Brain microvascular endothelial cell (primary cell): ENCODE measurements at regions not wholly inside any gene's neighbourhood (a gene's known extent, or its start where the extent isn't known, plus 50 kb on each side); places are given as distances from the start of the nearest gene placed in this dataset.
A peak's percentile ranks its signal among the peaks of the same experiment; 100 is the strongest.

ENCODE experiments used
- DNase-seq: peaks from one replicate; pipeline ENCODE4 v3.0.0-alpha.2; 2020
- H3K27ac ChIP-seq: fragments of 250-450 bp; sonication (Bioruptor Pico); 2 replicates; pipeline ENCODE4 v1.5.1; 2020; ENCODE audit warnings: mild to moderate bottlenecking, moderate library complexity
- H3K27me3 ChIP-seq: fragments of 250-450 bp; sonication (Bioruptor Pico); replicated peaks from 2 replicates; pipeline ENCODE4 v1.5.1; 2020; ENCODE audit warnings: mild to moderate bottlenecking
- H3K36me3 ChIP-seq: fragments of 250-450 bp; sonication (Bioruptor Pico); replicated peaks from 2 replicates; pipeline ENCODE4 v1.5.1; 2020; ENCODE audit warnings: mild to moderate bottlenecking
- H3K4me3 ChIP-seq: 2 replicates; pipeline ENCODE4 v1.5.1; 2011; ENCODE audit warnings: low read depth, mild to moderate bottlenecking, control low read depth, low read length, moderate library complexity
- CTCF ChIP-seq: IDR thresholded peaks from 2 replicates; pipeline ENCODE4 v1.5.1; 2011; ENCODE audit warnings: low read depth, mild to moderate bottlenecking, moderate library complexity, low read length, control low read depth, inconsistent platforms; ENCODE audit errors: missing control alignments
- in situ Hi-C: cut with HindIII; loops from 2 replicates; pipeline ENCODE4 v1.10.0; 2017; ENCODE audit warnings: low sequenced_read_pairs, low pct_ligation_motif_present

GRCh38 chr13:50071379-50071778 lies 56.1 kb downstream of the KCNRG start:
- no peak for DNase-seq
- Histone ChIP-seq H3K36me3 (no peaks in the 10 kb centered on the region), H3K27me3 (no peaks in the 10 kb centered on the region), H3K27ac (no peak overlapping the region), H3K4me3 (no peak overlapping the region)
- in situ Hi-C loops, result no loop called here
- no peak for TF ChIP-seq CTCF

- Histone ChIP-seq H3K27me3 (no peaks in the 10 kb centered on the region), H3K27ac (no peak overlapping the region), H3K36me3 (no peaks in the 10 kb centered on the region), H3K4me3 (no peak overlapping the region)
- no peak for DNase-seq
- TF ChIP-seq CTCF, result no peak
- in situ Hi-C loops, result no loop called here
Observed at GRCh38 chr13:50072676-50073075, 57.4 kb downstream of the KCNRG start.

- H3K4me3 ChIP-seq, result no peak overlapping the region
- in situ Hi-C loops, result no loop called here
- H3K27me3 ChIP-seq, result no peaks in the 10 kb centered on the region
- no peak for DNase-seq
- H3K36me3 ChIP-seq, result no peaks in the 10 kb centered on the region
- no peak for TF ChIP-seq CTCF
- no peak overlapping the region for H3K27ac ChIP-seq
Observed at GRCh38 chr13:50073340-50073739, 58.1 kb downstream of the KCNRG start.

GRCh38 chr13:50074843-50075242 lies 59.6 kb downstream of the KCNRG start:
- H3K27ac ChIP-seq, result no peak overlapping the region
- H3K36me3 ChIP-seq, result no peaks in the 10 kb centered on the region
- no peak for DNase-seq
- H3K27me3 ChIP-seq, result no peaks in the 10 kb centered on the region
- no peak overlapping the region for H3K4me3 ChIP-seq
- no peak for TF ChIP-seq CTCF
- in situ Hi-C loops, result no loop called here

GRCh38 chr13:50075619-50076097 lies 60.4 kb downstream of the KCNRG start:
- no peak for TF ChIP-seq CTCF
- in situ Hi-C loops, result no loop called here
- Histone ChIP-seq H3K4me3 (no peak overlapping the region), H3K27ac (peak overlapping the region; percentile 10), H3K36me3 (no peaks in the 10 kb centered on the region), H3K27me3 (no peaks in the 10 kb centered on the region)
- DNase-seq, result no peak

- TF ChIP-seq CTCF, result no peak
Observed at GRCh38 chr13:50077431-50077830, 62.2 kb downstream of the KCNRG start.

More at GRCh38 chr13:50077431-50077830, 62.2 kb downstream of the KCNRG start:
- H3K27ac ChIP-seq, result peak overlapping the region; percentile 14
- no peaks in the 10 kb centered on the region for H3K27me3 ChIP-seq
- H3K4me3 ChIP-seq, result no peak overlapping the region
- DNase-seq, result no peak
- in situ Hi-C loops, result no loop called here
- no peaks in the 10 kb centered on the region for H3K36me3 ChIP-seq
